ENCODE measurements at regions not wholly inside any gene's neighbourhood (a gene's known extent, or its start where the extent isn't known, plus 50 kb on each side); places are given as distances from the start of the nearest gene placed in this dataset.

GRCh38 chr18:32542221-32542798, 71.6 kb upstream of the GAREM1 start:
- TF ChIP-seq CTCF (conservative IDR thresholded peaks at IDR 0.05; ENCODE audit: low read depth in 2 of 2) (no peak), POLR2AphosphoS5 (IDR thresholded peaks at IDR 0.05; ENCODE audit: low read depth) (no peak), REST (IDR thresholded peaks at IDR 0.05; ENCODE audit: unreplicated experiment) (no peak), ETS1 (IDR thresholded peaks at IDR 0.05) (no peak), EZH2phosphoT487 (IDR thresholded peaks at IDR 0.05; ENCODE audit: unreplicated experiment) (no peak), JUNB (IDR thresholded peaks at IDR 0.05; ENCODE audit: unreplicated experiment) (no peak), EZH2 (IDR thresholded peaks at IDR 0.05; ENCODE audit: low read depth, unreplicated experiment) (no peak), CREB1 (CRISPR knock-in tag; IDR thresholded peaks at IDR 0.05; ENCODE audit: low read depth) (no peak), ZNF114 (CRISPR knock-in tag; IDR thresholded peaks at IDR 0.05) (no peak), STAT1 (IDR thresholded peaks at IDR 0.05; ENCODE audit: unreplicated experiment) (no peak)

All from GM23338 (cell line).